ENCODE measurements at regions not wholly inside any gene's neighbourhood (a gene's known extent, or its start where the extent isn't known, plus 50 kb on each side); places are given as distances from the start of the nearest gene placed in this dataset.
"Not testable (repeated sequence)": the region's sequence is repeated elsewhere in the genome, so short reads cannot be mapped to it uniquely, and the experiment has no call there.

- no peak for DNase-seq (ENCODE audit: low read depth, low spot score)
- in situ Hi-C loops (cut with HindIII; ENCODE audit: low pct_unique_long_range_greater_than_20kb, low sequenced_read_pairs): no loop called here
Measured at GRCh38 chr1:47680815-47681475, 243.1 kb downstream of the FOXD2 start.

DNA sequence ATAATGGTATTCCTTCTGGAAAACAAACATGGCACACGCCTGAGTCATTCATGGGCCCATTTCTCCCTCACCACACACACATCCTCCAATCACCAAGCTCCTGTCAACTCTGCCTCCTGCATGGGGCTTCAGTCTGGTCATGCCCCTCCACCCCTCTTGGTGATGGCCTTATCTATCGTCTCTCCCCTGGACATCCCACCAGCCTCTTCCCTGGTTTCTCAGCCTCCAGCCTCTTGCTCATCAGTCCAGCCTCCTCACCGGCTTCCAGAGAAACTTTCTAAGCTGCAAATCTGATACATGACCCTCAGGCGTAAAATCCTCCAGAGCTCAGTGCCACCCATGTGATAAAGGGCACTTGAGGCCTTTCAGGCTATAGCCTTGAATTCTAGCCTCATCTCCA is 243.9 kb downstream of the FOXD2 start:
- DNase-seq (ENCODE audit: low read depth, low spot score): no peak
- in situ Hi-C loops (cut with HindIII; ENCODE audit: low pct_unique_long_range_greater_than_20kb, low sequenced_read_pairs): no loop called here

GRCh38 chr1:47682198-47682597 is 244.4 kb downstream of the FOXD2 start:
- no peak for DNase-seq (ENCODE audit: low read depth, low spot score)
- in situ Hi-C loops (cut with HindIII; ENCODE audit: low pct_unique_long_range_greater_than_20kb, low sequenced_read_pairs): no loop called here

DNA sequence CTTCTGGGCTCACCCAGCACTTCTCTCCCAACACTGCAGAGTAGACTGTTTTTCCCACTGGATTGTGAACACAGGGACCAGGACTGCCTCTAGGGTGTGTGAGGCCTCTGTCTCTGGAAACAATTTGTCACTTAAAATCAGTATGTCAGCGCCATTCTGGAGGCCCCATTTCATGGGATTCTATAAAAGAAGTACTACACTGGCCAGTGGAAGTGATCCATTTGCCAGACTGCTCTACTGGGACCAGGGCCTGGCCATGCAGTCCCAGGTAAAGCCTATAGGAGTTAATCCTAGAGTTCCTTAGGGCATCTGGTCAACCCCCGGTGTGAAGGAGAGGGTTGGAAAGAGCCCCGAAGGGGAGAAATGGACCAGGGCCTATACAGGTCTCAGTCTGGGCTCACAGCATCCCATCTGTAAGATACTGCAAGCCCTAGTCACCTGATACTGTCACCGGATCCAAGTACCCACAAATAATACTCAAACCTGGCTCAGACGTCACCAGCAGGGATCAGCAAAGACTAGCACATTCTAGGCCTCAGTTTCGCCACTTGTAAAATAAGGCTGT is 245.0 kb downstream of the FOXD2 start:
- no peak for DNase-seq (ENCODE audit: low read depth, low spot score)
- in situ Hi-C loops (cut with HindIII; ENCODE audit: low pct_unique_long_range_greater_than_20kb, low sequenced_read_pairs): no loop called here

DNA sequence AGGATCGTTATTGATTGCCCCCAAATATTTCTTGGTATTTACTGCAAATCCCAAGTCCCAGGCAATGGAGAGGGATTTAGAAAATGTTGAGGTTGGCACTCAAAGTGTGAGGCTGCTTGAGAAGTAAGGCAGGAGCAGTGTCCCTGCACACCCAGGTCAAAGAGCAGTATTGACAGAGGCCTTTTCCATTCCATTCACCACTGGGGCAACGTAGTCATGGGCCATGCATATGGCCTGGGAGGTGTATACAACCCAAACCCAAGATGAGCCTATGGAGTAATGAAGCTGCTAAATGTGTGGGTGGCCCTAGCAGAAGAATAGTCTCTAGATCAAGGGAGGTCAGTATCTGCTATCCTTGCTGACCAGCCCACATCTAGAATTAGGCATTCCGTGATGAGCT is 245.6 kb downstream of the FOXD2 start:
- in situ Hi-C loops (cut with HindIII; ENCODE audit: low pct_unique_long_range_greater_than_20kb, low sequenced_read_pairs): no loop called here
- DNase-seq (ENCODE audit: low read depth, low spot score): no peak

GRCh38 chr1:47684518-47684917 is 246.7 kb downstream of the FOXD2 start:
- in situ Hi-C loops (cut with HindIII; ENCODE audit: low pct_unique_long_range_greater_than_20kb, low sequenced_read_pairs): no loop called here
- no peak for DNase-seq (ENCODE audit: low read depth, low spot score)

DNA sequence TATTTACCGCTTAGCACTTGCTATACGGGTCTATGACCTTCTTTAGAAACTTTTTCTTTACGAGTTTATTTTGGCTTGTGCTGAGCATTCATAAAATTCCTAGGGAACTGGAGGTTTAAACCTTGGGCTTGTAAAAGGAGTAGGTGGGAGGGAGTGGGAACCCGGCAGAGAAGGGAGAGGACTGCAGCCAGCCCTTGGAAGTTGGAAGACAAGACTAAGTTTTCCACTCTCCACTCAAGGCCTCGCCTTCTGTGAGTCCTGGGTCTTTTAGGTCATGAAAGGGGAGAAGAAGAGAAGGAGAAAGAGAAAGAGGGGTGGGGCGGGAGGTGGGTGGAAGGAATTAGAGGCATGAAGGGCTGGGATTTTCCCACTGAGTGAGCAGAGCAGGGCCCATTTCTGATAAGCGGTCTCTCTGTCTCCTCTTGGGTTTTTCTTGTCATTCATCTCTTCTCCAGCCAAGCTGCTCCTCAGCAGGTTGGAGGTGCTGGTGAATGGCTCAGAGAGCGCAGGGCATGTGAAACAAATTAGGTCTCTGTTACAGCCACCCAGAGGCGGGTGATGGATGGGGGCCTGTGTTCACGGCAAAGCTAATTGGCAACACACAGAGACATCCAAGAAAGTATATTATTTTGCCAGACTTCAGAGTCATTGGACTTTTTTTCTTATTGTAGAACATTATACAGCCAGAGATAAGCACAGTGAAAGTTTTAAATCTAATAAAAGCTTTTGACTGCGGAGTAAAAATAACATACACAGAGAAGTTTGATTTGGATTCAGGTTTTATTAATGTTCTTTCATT is 247.3 kb downstream of the FOXD2 start:
- DNase-seq (ENCODE audit: low read depth, low spot score): no peak
- in situ Hi-C loops (cut with HindIII; ENCODE audit: low pct_unique_long_range_greater_than_20kb, low sequenced_read_pairs): no loop called here

DNA sequence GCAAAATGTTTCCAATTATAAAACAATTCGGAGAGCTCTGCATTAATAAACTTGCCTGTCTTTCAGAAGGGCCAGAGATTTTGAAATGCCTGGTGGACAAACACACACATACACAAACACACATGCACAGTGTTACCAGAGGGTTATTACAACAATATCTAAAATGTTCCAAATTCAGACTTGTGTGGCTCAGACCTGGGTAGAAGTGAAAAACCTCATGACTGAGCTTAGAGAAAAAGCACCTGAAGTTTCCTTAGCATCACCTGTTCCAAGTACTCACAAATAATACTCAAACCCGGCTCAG is 247.9 kb downstream of the FOXD2 start:
- in situ Hi-C loops (cut with HindIII; ENCODE audit: low pct_unique_long_range_greater_than_20kb, low sequenced_read_pairs): no loop called here
- no peak for DNase-seq (ENCODE audit: low read depth, low spot score)

- in situ Hi-C loops (cut with HindIII; ENCODE audit: low pct_unique_long_range_greater_than_20kb, low sequenced_read_pairs): no loop called here
- no peak for DNase-seq (ENCODE audit: low read depth, low spot score)
Measured at GRCh38 chr1:47686731-47687630, 249.1 kb downstream of the FOXD2 start.

- DNase-seq (ENCODE audit: low read depth, low spot score): no peak
- in situ Hi-C loops (cut with HindIII; ENCODE audit: low pct_unique_long_range_greater_than_20kb, low sequenced_read_pairs): no loop called here
Measured at GRCh38 chr1:47687631-47688460, 250.0 kb downstream of the FOXD2 start.

DNA sequence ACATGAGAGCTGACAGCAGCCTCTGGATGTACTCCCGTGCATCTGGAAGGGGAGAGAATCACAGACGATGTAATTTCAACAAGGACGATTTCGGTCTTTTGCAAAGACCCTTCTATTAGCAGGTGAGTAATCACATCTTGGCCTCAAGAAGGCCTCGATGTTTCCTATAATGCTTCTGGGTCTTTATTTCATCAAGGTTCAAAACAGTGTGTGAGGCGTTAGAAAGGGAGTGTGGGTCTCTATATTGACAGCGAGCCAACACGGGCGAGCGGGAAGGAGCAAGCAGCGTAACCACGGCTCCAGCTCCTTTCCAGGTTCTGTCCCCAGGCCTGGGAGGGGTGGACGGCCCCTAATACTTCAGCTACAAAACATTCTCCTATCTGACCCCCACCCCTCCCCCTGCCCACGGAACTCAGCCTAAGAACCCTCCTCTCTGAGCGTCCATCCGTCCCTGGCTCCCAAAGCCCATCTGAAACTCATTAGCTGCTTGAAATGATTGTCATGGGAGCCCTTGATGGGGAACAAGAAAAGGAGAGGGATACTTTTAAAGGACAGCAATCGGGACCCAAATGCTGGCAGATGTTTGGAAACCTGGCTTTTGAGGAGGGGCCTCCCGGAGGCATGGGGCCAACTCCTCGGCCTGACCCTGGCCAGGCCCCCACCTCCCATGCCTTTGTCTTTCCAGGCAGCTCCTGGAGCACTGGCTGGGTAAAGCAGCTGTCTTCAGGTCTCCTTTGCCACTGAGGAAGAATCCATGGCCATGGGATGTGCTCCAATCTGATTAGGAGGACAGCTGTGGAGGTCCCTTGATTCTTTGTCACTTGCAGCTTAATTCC is 250.8 kb downstream of the FOXD2 start:
- in situ Hi-C loops (cut with HindIII; ENCODE audit: low pct_unique_long_range_greater_than_20kb, low sequenced_read_pairs): no loop called here
- no peak for DNase-seq (ENCODE audit: low read depth, low spot score)

GRCh38 chr1:47689894-47690293 is 252.1 kb downstream of the FOXD2 start:
- DNase-seq (ENCODE audit: low read depth, low spot score): no peak
- in situ Hi-C loops (cut with HindIII; ENCODE audit: low pct_unique_long_range_greater_than_20kb, low sequenced_read_pairs): no loop called here

GRCh38 chr1:47690341-47691250 is 252.8 kb downstream of the FOXD2 start:
- no peak for DNase-seq (ENCODE audit: low read depth, low spot score)
- in situ Hi-C loops (cut with HindIII; ENCODE audit: low pct_unique_long_range_greater_than_20kb, low sequenced_read_pairs): no loop called here

DNA sequence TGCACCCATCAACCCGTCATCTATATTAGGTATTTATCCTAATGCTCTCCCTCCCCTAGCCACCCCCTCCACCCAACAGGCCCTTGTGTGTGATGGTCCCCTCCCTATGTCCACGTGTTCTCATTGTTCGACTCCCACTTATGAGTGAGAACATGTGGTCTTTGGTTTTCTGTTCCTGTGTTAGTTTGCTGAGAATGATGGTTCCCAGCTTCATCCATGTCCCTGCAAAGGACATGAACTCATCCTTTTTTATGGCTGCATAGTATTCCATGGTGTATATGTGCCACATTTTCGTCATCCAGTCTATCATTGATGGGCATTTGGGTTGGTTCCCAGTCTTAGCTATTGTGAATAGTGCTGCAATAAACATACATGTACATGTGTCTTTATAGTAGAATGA is 253.4 kb downstream of the FOXD2 start:
- in situ Hi-C loops (cut with HindIII; ENCODE audit: low pct_unique_long_range_greater_than_20kb, low sequenced_read_pairs); DNase-seq (ENCODE audit: low read depth, low spot score): not testable (repeated sequence)

DNA sequence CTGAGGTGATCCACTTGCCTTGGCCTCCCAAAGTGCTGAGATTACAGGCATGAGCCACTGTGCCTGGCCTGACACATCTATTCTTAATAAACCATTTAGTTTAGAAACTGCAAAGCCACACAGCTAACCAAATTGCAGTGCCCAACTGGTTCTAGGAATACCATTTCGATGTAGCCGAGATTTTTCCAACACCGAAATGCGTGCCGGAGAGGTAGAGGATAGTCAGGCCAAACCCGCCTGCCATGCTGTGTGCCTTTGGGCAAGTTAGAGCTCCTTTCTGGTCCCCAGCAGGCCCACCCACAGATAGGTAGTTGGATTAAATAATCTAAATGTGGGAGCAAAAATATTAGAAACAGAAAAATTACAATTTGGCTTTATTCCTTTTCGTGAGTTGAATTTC is 254.4 kb downstream of the FOXD2 start:
- in situ Hi-C loops (cut with HindIII; ENCODE audit: low pct_unique_long_range_greater_than_20kb, low sequenced_read_pairs): no loop called here
- no peak for DNase-seq (ENCODE audit: low read depth, low spot score)

GRCh38 chr1:47693115-47693514 is 255.3 kb downstream of the FOXD2 start:
- DNase-seq (ENCODE audit: low read depth, low spot score): no peak

More at GRCh38 chr1:47693115-47693514, 255.3 kb downstream of the FOXD2 start:
- in situ Hi-C loops (cut with HindIII; ENCODE audit: low pct_unique_long_range_greater_than_20kb, low sequenced_read_pairs): no loop called here
